ENCODE measurements at regions not wholly inside any gene's neighbourhood (a gene's known extent, or its start where the extent isn't known, plus 50 kb on each side); places are given as distances from the start of the nearest gene placed in this dataset.

GRCh38 chr2:23327887-23328286, 57.1 kb upstream of the KLHL29 start:
- no peak for DNase-seq (ENCODE audit: low spot score)

- DNase-seq (ENCODE audit: low spot score), result peak; percentile 27
These were observed 54.8 kb upstream of the KLHL29 start for GRCh38 chr2:23330214-23330613.

Data from NAMALWA (cell line).